Liver (tissue), 8 donors: ENCODE measurements at regions not wholly inside any gene's neighbourhood (a gene's known extent, or its start where the extent isn't known, plus 50 kb on each side); places are given as distances from the start of the nearest gene placed in this dataset.

ENCODE experiments used
- DNase-seq: peaks from one replicate; pipeline ENCODE4 v3.0.0-alpha.2; 2017; ENCODE audit warnings: low spot score
- H3K27ac ChIP-seq, 2 donors: one replicate each; pipeline ENCODE4 v1.7.0; 2013; ENCODE audit warnings: inconsistent platforms in 2 of 2, low read length in 2 of 2, control low read depth in 1 of 2, low read depth in 1 of 2, mild to moderate bottlenecking in 1 of 2
- H3K27me3 ChIP-seq, 4 donors: one replicate each; pipeline versions ENCODE4 v1.6.1 to v1.7.0; 2013; ENCODE audit warnings: low read length in 3 of 4, inconsistent platforms in 1 of 4, mild to moderate bottlenecking in 1 of 4, moderate library complexity in 1 of 4; ENCODE audit not compliant: control insufficient read depth in 4 of 4, insufficient read depth in 4 of 4
- H3K36me3 ChIP-seq, 4 donors: one replicate each; pipeline versions ENCODE4 v1.6.1 to v1.7.0; 2013; ENCODE audit warnings: low read length in 3 of 4, mild to moderate bottlenecking in 3 of 4, low read depth in 1 of 4, moderate library complexity in 1 of 4; ENCODE audit not compliant: control insufficient read depth in 4 of 4, insufficient read depth in 3 of 4
- H3K4me1 ChIP-seq, 4 donors: one replicate each; pipeline versions ENCODE4 v1.6.1 to v1.7.0; 2013; ENCODE audit warnings: low read length in 3 of 4, mild to moderate bottlenecking in 3 of 4, moderate library complexity in 1 of 4; ENCODE audit not compliant: control insufficient read depth in 4 of 4, insufficient read depth in 4 of 4
- H3K4me3 ChIP-seq, 3 donors: one replicate each; pipeline versions ENCODE4 v1.6.1 to v1.7.0; 2013; ENCODE audit warnings: low read length in 3 of 3, control low read depth in 1 of 3, low read depth in 1 of 3, mild to moderate bottlenecking in 1 of 3
- H3K9ac ChIP-seq, 2 donors: one replicate each; pipeline ENCODE4 v1.7.0; 2013; ENCODE audit warnings: low read length in 2 of 2, mild to moderate bottlenecking in 2 of 2, moderate library complexity in 2 of 2, control low read depth in 1 of 2, low read depth in 1 of 2
- H3K9me3 ChIP-seq, 4 donors: one replicate each; pipeline versions ENCODE4 v1.6.1 to v1.7.0; 2013; ENCODE audit warnings: low read length in 3 of 4; ENCODE audit not compliant: control insufficient read depth in 4 of 4
- EGR1 ChIP-seq, 2 donors: IDR thresholded peaks; 2 replicates each; pipeline ENCODE4 v1.6.1; 2016 to 2018; ENCODE audit warnings: antibody characterized with exemption in 2 of 2, low read depth in 2 of 2
- FOXA1 ChIP-seq: IDR thresholded peaks from 2 replicates; pipeline ENCODE4 v1.6.1; 2016; ENCODE audit warnings: antibody characterized with exemption
- FOXA2 ChIP-seq: IDR thresholded peaks from 2 replicates; pipeline ENCODE4 v1.6.1; 2016; ENCODE audit warnings: antibody characterized with exemption
- GABPA ChIP-seq, 2 donors: IDR thresholded peaks in 1 of 2; conservative IDR thresholded peaks in 1 of 2; 2 replicates each; pipeline ENCODE4 v1.6.1; 2016; ENCODE audit warnings: antibody characterized with exemption in 2 of 2, mild to moderate bottlenecking in 1 of 2, moderate library complexity in 1 of 2
- HNF4A ChIP-seq, 2 donors: conservative IDR thresholded peaks; 2 replicates each; pipeline ENCODE4 v1.6.1; 2016; ENCODE audit warnings: antibody characterized with exemption in 2 of 2, mild to moderate bottlenecking in 2 of 2
- HNF4G ChIP-seq: IDR thresholded peaks from 2 replicates; pipeline ENCODE4 v1.6.1; 2016; ENCODE audit warnings: antibody characterized with exemption
- JUND ChIP-seq, 2 donors: IDR thresholded peaks; 2 replicates each; pipeline ENCODE4 v1.6.1; 2016; ENCODE audit warnings: antibody characterized with exemption in 2 of 2
- NR2F2 ChIP-seq: IDR thresholded peaks from 2 replicates; pipeline ENCODE4 v1.6.1; 2016; ENCODE audit warnings: antibody characterized with exemption
- RAD21 ChIP-seq, 2 donors: IDR thresholded peaks; 2 replicates each; pipeline ENCODE4 v1.6.1; 2016; ENCODE audit warnings: antibody characterized with exemption in 2 of 2, mild to moderate bottlenecking in 2 of 2
- RXRA ChIP-seq, 2 donors: IDR thresholded peaks; 2 replicates each; pipeline ENCODE4 v1.6.1; 2017 to 2018; ENCODE audit warnings: antibody characterized with exemption in 2 of 2, mild to moderate bottlenecking in 1 of 2
- SP1 ChIP-seq: IDR thresholded peaks from 2 replicates; pipeline ENCODE4 v1.6.1; 2018; ENCODE audit warnings: antibody characterized with exemption, mild to moderate bottlenecking
- TAF1 ChIP-seq: conservative IDR thresholded peaks from 2 replicates; pipeline ENCODE4 v1.6.1; 2016; ENCODE audit warnings: antibody characterized with exemption, mild to moderate bottlenecking
- YY1 ChIP-seq: IDR thresholded peaks from 2 replicates; pipeline ENCODE4 v1.6.1; 2016; ENCODE audit warnings: antibody characterized with exemption, mild to moderate bottlenecking
- WGBS: extraction: QIAGEN DNeasy Blood & Tissue Kit; methylation state at CpG from one replicate; pipeline ENCODE4 v1.1.7; 2013; 5-methylcytosine and 5-hydroxymethylcytosine counted together
- TF ChIP-seq, protein P1 (sequence below): IDR thresholded peaks from 2 replicates; pipeline ENCODE4 v1.6.1; 2016; ENCODE audit warnings: antibody characterized with exemption
- TF ChIP-seq, protein P2 (sequence below): IDR thresholded peaks from 2 replicates; pipeline ENCODE4 v1.6.1; 2016; ENCODE audit warnings: antibody characterized with exemption
- TF ChIP-seq, protein P3 (sequence below): IDR thresholded peaks from 2 replicates; pipeline ENCODE4 v1.6.1; 2016; ENCODE audit warnings: antibody characterized with exemption, mild to moderate bottlenecking
- TF ChIP-seq, protein P4 (sequence below): fragments of 150-350 bp; IDR thresholded peaks from 2 replicates; pipeline ENCODE4 v1.5.1; 2017; ENCODE audit warnings: improper control_type of control experiment, low read depth, low read length; ENCODE audit not compliant: missing input control
- TF ChIP-seq, protein P5 (sequence below): IDR thresholded peaks from 2 replicates; pipeline ENCODE4 v1.6.1; 2016; ENCODE audit warnings: antibody characterized with exemption
- donor health status: healthy.
- donor health status: healthy.
- donor health status: healthy.
- donor health status: healthy.
- donor health status: healthy.

DNA sequence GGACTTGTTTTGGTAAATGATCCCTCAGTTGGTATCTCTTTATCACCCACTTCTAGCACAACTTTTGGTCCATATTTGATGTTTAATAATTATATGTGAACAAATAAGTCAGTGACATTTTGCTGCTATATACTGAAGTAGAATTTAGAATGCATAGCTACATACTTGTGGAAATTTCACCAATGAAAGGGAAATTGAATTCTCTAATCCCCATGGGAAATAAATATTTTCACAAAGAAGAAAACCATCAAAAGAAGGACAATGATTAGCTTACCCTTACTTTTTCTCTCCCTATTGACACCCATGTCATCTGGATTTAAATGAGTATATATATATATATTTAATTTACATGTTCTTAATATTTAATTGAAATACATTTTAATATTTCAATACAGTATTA, 94.3 kb upstream of the DAB2 start (continued):
- TF ChIP-seq SP1 (no peak), RAD21 (IDR thresholded peaks at IDR 0.05) (no peak), FOXA1 (no peak)

DNA sequence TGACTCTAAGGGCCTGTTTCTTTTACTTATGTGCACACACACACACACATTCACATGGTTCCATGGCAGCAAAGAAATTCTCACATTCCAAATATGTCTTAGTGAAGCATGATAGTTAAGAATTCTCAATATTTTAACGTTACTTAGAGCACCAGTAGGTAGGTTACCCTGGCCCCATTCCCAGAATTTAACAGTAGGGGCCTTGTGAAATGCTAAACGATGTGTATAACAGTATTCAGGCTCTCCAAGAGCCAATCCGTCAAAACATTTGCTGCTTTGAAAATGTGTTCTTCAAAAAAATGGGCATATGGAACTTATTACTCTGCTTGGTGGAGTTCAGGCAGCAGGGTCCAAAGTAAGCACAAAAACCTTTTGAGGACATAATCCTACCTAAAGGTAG, 93.7 kb upstream of the DAB2 start:
- Histone ChIP-seq H3K27ac (no peak overlapping the region), H3K36me3 (no peaks in the 10 kb centered on the region), H3K9me3 (no peaks in the 10 kb centered on the region), H3K9ac (no peak overlapping the region), H3K4me1 (no peaks in the 10 kb centered on the region), H3K4me3 (no peak overlapping the region), H3K27me3 (peaks cover 0 to 4% (median 0%) of the 10 kb centered on the region in 4 donors)
- DNase-seq = no peak
- no peak for TF ChIP-seq HNF4A (conservative IDR thresholded peaks at IDR 0.05)
- TF ChIP-seq, protein P1, sequence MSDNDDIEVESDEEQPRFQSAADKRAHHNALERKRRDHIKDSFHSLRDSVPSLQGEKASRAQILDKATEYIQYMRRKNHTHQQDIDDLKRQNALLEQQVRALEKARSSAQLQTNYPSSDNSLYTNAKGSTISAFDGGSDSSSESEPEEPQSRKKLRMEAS = no peak
- TF ChIP-seq NR2F2 = no peak
- TF ChIP-seq, protein P2, sequence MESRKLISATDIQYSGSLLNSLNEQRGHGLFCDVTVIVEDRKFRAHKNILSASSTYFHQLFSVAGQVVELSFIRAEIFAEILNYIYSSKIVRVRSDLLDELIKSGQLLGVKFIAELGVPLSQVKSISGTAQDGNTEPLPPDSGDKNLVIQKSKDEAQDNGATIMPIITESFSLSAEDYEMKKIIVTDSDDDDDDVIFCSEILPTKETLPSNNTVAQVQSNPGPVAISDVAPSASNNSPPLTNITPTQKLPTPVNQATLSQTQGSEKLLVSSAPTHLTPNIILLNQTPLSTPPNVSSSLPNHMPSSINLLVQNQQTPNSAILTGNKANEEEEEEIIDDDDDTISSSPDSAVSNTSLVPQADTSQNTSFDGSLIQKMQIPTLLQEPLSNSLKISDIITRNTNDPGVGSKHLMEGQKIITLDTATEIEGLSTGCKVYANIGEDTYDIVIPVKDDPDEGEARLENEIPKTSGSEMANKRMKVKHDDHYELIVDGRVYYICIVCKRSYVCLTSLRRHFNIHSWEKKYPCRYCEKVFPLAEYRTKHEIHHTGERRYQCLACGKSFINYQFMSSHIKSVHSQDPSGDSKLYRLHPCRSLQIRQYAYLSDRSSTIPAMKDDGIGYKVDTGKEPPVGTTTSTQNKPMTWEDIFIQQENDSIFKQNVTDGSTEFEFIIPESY = no peak
- no peak for TF ChIP-seq RXRA (IDR thresholded peaks at IDR 0.05)
- TF ChIP-seq, protein P3, sequence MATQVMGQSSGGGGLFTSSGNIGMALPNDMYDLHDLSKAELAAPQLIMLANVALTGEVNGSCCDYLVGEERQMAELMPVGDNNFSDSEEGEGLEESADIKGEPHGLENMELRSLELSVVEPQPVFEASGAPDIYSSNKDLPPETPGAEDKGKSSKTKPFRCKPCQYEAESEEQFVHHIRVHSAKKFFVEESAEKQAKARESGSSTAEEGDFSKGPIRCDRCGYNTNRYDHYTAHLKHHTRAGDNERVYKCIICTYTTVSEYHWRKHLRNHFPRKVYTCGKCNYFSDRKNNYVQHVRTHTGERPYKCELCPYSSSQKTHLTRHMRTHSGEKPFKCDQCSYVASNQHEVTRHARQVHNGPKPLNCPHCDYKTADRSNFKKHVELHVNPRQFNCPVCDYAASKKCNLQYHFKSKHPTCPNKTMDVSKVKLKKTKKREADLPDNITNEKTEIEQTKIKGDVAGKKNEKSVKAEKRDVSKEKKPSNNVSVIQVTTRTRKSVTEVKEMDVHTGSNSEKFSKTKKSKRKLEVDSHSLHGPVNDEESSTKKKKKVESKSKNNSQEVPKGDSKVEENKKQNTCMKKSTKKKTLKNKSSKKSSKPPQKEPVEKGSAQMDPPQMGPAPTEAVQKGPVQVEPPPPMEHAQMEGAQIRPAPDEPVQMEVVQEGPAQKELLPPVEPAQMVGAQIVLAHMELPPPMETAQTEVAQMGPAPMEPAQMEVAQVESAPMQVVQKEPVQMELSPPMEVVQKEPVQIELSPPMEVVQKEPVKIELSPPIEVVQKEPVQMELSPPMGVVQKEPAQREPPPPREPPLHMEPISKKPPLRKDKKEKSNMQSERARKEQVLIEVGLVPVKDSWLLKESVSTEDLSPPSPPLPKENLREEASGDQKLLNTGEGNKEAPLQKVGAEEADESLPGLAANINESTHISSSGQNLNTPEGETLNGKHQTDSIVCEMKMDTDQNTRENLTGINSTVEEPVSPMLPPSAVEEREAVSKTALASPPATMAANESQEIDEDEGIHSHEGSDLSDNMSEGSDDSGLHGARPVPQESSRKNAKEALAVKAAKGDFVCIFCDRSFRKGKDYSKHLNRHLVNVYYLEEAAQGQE = no peak
- TF ChIP-seq, protein P4, sequence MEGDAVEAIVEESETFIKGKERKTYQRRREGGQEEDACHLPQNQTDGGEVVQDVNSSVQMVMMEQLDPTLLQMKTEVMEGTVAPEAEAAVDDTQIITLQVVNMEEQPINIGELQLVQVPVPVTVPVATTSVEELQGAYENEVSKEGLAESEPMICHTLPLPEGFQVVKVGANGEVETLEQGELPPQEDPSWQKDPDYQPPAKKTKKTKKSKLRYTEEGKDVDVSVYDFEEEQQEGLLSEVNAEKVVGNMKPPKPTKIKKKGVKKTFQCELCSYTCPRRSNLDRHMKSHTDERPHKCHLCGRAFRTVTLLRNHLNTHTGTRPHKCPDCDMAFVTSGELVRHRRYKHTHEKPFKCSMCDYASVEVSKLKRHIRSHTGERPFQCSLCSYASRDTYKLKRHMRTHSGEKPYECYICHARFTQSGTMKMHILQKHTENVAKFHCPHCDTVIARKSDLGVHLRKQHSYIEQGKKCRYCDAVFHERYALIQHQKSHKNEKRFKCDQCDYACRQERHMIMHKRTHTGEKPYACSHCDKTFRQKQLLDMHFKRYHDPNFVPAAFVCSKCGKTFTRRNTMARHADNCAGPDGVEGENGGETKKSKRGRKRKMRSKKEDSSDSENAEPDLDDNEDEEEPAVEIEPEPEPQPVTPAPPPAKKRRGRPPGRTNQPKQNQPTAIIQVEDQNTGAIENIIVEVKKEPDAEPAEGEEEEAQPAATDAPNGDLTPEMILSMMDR = no peak
- TF ChIP-seq TAF1 = no peak
- no peak for TF ChIP-seq HNF4G
- no peak for TF ChIP-seq EGR1 (IDR thresholded peaks at IDR 0.05; ENCODE audit: low read depth in 2 of 2)
- TF ChIP-seq, protein P5, sequence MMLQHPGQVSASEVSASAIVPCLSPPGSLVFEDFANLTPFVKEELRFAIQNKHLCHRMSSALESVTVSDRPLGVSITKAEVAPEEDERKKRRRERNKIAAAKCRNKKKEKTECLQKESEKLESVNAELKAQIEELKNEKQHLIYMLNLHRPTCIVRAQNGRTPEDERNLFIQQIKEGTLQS = no peak
- no peak for TF ChIP-seq GABPA (IDR thresholded peaks at IDR 0.05 in 1 of 2, conservative IDR thresholded peaks at IDR 0.05 in 1 of 2)
- no peak for TF ChIP-seq YY1
- TF ChIP-seq SP1 = no peak
- TF ChIP-seq FOXA2 = no peak
- no peak for TF ChIP-seq RAD21 (IDR thresholded peaks at IDR 0.05)
- no peak for TF ChIP-seq JUND (IDR thresholded peaks at IDR 0.05)
- TF ChIP-seq FOXA1 = no peak
- WGBS = 73% methylated on average over 3 of the region's 3 CpGs
